ENCODE measurements at regions not wholly inside any gene's neighbourhood (a gene's known extent, or its start where the extent isn't known, plus 50 kb on each side); places are given as distances from the start of the nearest gene placed in this dataset.
"Not testable (repeated sequence)": the region's sequence is repeated elsewhere in the genome, so short reads cannot be mapped to it uniquely, and the experiment has no call there.

GRCh38 chr3:184486614-184487013 is 75.0 kb upstream of the EPHB3 start:
- H3K4me1 Mint-ChIP-seq, result no peaks in the 10 kb centered on the region
- peaks cover 0 to 8% (median 2%) of the 10 kb centered on the region in 3 donors for H3K27me3 Mint-ChIP-seq (ENCODE audit: low read depth in 3 of 3)
- no peak overlapping the region for H3K27ac Mint-ChIP-seq
- H3K4me3 Mint-ChIP-seq, result no peak overlapping the region
- H3K36me3 Mint-ChIP-seq, result no peaks in the 10 kb centered on the region
- H3K9me3 Mint-ChIP-seq, result no peaks in the 10 kb centered on the region
- DNase-seq, result no peak

DNA sequence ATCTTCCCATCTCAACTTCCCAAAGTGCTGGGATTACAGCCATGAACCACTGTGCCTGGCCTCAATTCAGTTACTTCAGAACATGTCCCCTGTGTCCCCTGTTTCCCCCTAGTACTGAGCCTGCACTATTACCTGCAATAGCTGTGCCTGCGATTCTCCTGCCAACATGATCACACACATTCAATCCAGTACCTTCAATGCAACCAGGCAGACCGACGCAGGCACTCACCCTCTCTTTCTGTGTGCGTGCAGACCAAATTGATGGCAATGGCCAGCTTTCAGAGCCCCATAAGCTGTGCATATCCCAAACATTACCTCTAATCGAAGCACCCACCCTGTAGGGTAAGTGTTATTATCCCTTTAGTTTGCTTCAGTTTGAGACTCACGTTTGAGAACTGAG is 73.0 kb upstream of the EPHB3 start:
- Mint-ChIP-seq H3K27me3 (ENCODE audit: low read depth in 3 of 3) (peaks cover 2 to 11% (median 4%) of the 10 kb centered on the region in 3 donors), H3K27ac (no peak overlapping the region), H3K36me3 (no peaks in the 10 kb centered on the region), H3K9me3 (no peaks in the 10 kb centered on the region), H3K4me1 (peaks cover 0 to 6% of the 10 kb centered on the region in 2 donors), H3K4me3 (no peak overlapping the region)
- no peak for DNase-seq

DNA sequence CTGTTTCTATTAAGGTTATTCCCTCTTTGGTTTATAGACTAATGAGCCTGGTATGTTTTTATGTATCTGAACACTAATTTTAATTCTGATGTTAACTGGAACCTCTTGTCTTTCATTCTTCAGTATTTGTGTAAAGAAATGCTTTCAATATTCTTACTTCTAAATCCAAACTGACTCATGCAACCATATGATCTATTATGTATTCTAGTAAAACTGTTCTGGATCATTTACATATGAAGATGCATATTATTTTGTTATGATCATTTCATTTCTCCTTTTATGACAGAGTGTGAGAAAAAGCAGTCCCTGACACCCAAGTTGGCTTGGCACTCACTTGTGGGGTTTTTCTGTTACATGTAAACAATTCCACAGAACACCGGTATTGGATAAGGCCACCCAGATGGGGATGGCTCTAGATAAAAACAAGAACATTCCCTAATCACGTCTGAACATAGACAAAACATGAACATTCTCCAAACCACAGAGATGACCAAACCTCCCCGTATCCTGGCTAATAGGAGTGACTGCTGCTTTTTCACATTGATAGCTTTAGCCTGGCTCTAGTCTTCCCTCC is 72.2 kb upstream of the EPHB3 start:
- Mint-ChIP-seq H3K36me3 (no peaks in the 10 kb centered on the region), H3K9me3 (no peaks in the 10 kb centered on the region), H3K4me3 (no peak overlapping the region), H3K27ac (no peak overlapping the region), H3K27me3 (ENCODE audit: low read depth in 3 of 3) (peaks cover 3 to 15% (median 4%) of the 10 kb centered on the region in 3 donors), H3K4me1 (peaks cover 0 to 6% of the 10 kb centered on the region in 2 donors)
- no peak for DNase-seq

GRCh38 chr3:184491011-184491576 is 70.5 kb upstream of the EPHB3 start:
- Mint-ChIP-seq H3K27ac (no peak overlapping the region), H3K4me1 (peaks cover 0 to 6% of the 10 kb centered on the region in 2 donors), H3K9me3 (no peaks in the 10 kb centered on the region), H3K36me3 (no peaks in the 10 kb centered on the region), H3K27me3 (ENCODE audit: low read depth in 3 of 3) (peaks cover 3 to 15% (median 4%) of the 10 kb centered on the region in 3 donors), H3K4me3 (no peak overlapping the region)
- no peak for DNase-seq

GRCh38 chr3:184491867-184492615 is 69.5 kb upstream of the EPHB3 start:
- DNase-seq, result peak in 1 of 3 donors; percentile 55
- no peaks in the 10 kb centered on the region for H3K9me3 Mint-ChIP-seq
- peaks cover 0 to 6% of the 10 kb centered on the region in 2 donors for H3K4me1 Mint-ChIP-seq
- peaks cover 2 to 15% (median 4%) of the 10 kb centered on the region in 3 donors for H3K27me3 Mint-ChIP-seq (ENCODE audit: low read depth in 3 of 3)
- no peaks in the 10 kb centered on the region for H3K36me3 Mint-ChIP-seq
- H3K4me3 Mint-ChIP-seq, result peak overlapping the region in 3 of 5 donors; percentile 1 to 79 (median 22)
- peak overlapping the region in 1 of 6 donors; percentile 34 for H3K27ac Mint-ChIP-seq

GRCh38 chr3:184496933-184497332 is 64.7 kb upstream of the EPHB3 start:
- Mint-ChIP-seq H3K4me1 (peaks cover 0 to 6% of the 10 kb centered on the region in 2 donors), H3K27ac (no peak overlapping the region), H3K36me3 (no peaks in the 10 kb centered on the region), H3K9me3 (peaks cover 0 to under 1% (median 0%) of the 10 kb centered on the region in 6 donors), H3K27me3 (ENCODE audit: low read depth in 3 of 3) (peaks cover 2 to 15% (median 4%) of the 10 kb centered on the region in 3 donors), H3K4me3 (no peak overlapping the region)
- no peak for DNase-seq

GRCh38 chr3:184497804-184498203 is 63.8 kb upstream of the EPHB3 start:
- no peak overlapping the region for H3K27ac Mint-ChIP-seq
- H3K4me3 Mint-ChIP-seq, result no peak overlapping the region
- H3K4me1 Mint-ChIP-seq, result no peaks in the 10 kb centered on the region
- no peak for DNase-seq
- peaks cover 0 to 4% (median 0%) of the 10 kb centered on the region in 6 donors for H3K9me3 Mint-ChIP-seq
- peaks cover 2 to 19% (median 6%) of the 10 kb centered on the region in 3 donors for H3K27me3 Mint-ChIP-seq (ENCODE audit: low read depth in 3 of 3)
- H3K36me3 Mint-ChIP-seq, result no peaks in the 10 kb centered on the region

DNA sequence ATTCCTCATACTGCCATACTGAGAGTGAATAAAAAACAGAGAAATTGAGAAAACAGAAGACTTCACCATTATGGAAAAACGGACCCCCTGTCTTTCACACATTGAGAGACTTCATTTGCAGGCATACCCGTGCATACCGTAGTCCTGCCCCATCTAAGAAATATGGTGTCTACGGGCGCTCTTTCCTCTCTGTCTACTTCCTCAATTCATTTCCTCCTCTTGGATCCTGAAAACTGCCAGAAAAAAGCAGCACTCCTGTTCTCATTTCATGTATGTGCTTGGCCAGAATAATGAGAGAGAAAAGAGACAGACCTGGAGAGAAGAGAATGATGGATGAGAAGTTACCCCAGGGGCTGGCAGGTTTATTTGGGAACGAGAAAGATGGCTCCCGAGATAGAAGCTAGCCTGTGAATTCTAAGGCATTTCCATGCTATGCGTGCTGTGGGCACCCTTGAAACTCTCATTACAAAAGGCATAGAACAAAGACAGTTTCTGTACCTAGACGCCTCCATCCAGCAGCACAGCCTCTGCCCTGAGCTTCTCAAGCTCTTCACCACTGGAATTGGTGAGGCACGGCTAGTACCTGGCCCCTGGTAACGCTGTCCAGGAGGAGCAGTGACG is 62.5 kb upstream of the EPHB3 start:
- DNase-seq, result no peak
- Mint-ChIP-seq H3K36me3 (no peaks in the 10 kb centered on the region), H3K4me1 (no peaks in the 10 kb centered on the region), H3K4me3 (no peak overlapping the region), H3K27ac (no peak overlapping the region), H3K27me3 (ENCODE audit: low read depth in 3 of 3) (peaks cover 0 to 9% (median 2%) of the 10 kb centered on the region in 3 donors), H3K9me3 (peaks cover 0 to 4% (median 0%) of the 10 kb centered on the region in 6 donors)

DNA sequence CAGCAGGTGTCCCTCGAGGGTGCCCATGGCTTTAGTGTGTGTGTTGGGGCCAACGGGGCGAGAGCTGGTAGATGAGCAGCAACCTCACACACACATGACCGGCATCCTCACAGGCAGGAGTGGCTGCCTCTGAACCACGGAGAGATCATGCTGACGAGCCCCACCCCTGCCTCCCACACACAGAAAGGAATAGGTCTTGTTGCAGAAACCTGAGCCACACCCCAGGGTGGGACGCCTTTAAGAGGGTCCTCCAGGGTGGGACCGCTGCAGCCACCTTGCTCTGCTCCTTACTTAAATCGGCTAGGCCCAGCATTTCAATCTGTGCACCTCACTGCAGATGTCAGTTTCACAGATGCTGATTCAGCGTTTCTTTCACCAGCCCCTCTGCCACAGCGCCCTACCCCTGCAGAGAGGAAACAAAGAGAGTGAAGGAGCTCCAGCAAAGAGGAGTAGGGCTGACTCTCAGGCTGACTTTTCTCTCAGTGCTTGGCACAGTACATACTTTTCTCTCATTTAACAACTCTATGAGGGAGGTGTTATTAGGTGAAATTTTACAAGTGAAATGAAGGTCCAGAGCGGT is 61.2 kb upstream of the EPHB3 start:
- Mint-ChIP-seq H3K4me3 (no peak overlapping the region), H3K27ac (no peak overlapping the region), H3K27me3 (ENCODE audit: low read depth in 3 of 3) (peaks cover 0 to 16% (median 2%) of the 10 kb centered on the region in 3 donors), H3K36me3 (no peaks in the 10 kb centered on the region), H3K4me1 (no peaks in the 10 kb centered on the region), H3K9me3 (peaks cover 0 to 4% (median 0%) of the 10 kb centered on the region in 6 donors)
- DNase-seq, result no peak

- H3K36me3 Mint-ChIP-seq, result no peaks in the 10 kb centered on the region
- no peak for DNase-seq
- H3K27me3 Mint-ChIP-seq (ENCODE audit: low read depth in 3 of 3), result peaks cover 0 to 16% (median 2%) of the 10 kb centered on the region in 3 donors
- peaks cover 0 to 4% (median 0%) of the 10 kb centered on the region in 6 donors for H3K9me3 Mint-ChIP-seq
- H3K4me1 Mint-ChIP-seq, result no peaks in the 10 kb centered on the region
- H3K27ac Mint-ChIP-seq, result no peak overlapping the region
- H3K4me3 Mint-ChIP-seq, result no peak overlapping the region
Observed at GRCh38 chr3:184502123-184502667, 59.4 kb upstream of the EPHB3 start.

GRCh38 chr3:184502841-184503240 is 58.7 kb upstream of the EPHB3 start:
- H3K36me3 Mint-ChIP-seq, H3K4me1 Mint-ChIP-seq: not testable (repeated sequence)
- H3K27me3 Mint-ChIP-seq (ENCODE audit: low read depth in 3 of 3), result peaks cover 2 to 16% (median 2%) of the 10 kb centered on the region in 3 donors

GRCh38 chr3:184503647-184504046 is 57.9 kb upstream of the EPHB3 start:
- DNase-seq, result no peak
- peaks cover 0 to 4% (median 0%) of the 10 kb centered on the region in 6 donors for H3K9me3 Mint-ChIP-seq
- H3K27me3 Mint-ChIP-seq (ENCODE audit: low read depth in 3 of 3), result peaks cover 2 to 16% (median 2%) of the 10 kb centered on the region in 3 donors
- H3K36me3 Mint-ChIP-seq, result no peaks in the 10 kb centered on the region
- no peak overlapping the region for H3K27ac Mint-ChIP-seq
- H3K4me1 Mint-ChIP-seq, result no peaks in the 10 kb centered on the region
- H3K4me3 Mint-ChIP-seq, result no peak overlapping the region

More at GRCh38 chr3:184502841-184503240, 58.7 kb upstream of the EPHB3 start:
- not testable (repeated sequence) for H3K27ac Mint-ChIP-seq, H3K4me3 Mint-ChIP-seq, H3K9me3 Mint-ChIP-seq, DNase-seq

DNA sequence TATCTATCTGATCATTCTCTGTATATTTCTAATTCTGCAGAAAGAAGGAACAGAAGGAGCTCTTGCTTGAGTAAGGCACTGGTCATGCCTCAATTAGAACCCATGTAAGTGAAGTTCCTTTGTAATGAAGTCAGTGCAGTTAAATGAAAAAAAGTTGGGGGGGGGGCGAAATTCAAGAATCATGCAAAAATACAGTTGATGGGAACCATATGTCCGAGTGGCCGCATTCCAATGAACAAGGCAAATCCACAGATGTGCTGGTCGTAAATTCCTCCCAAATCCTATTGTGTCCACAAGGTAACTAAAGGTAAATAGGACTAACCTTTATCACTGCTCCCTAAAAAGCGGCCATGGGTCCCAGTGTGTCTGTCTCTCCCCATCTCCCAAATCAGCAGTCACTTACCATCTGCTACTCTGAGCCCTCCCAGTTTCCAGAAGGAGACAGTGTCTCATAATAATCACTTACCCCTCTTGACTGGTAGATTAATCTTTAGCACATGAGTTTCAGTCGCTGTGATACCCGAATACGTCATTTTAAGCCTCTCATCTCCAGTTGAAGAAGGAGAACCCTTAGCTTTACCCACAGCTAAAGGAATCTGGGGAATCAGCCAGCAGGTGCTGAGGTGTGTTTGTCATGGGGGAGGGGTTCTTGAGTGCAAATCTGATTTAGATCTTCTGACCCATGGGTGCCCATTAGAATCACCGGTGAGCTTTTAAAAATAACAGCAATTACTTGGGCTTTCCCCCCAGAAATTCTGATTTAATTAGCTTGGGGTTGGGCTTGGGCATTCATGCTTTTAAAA is 56.3 kb upstream of the EPHB3 start:
- H3K9me3 Mint-ChIP-seq, result peaks cover 0 to 4% (median 0%) of the 10 kb centered on the region in 6 donors
- no peak overlapping the region for H3K27ac Mint-ChIP-seq
- H3K4me1 Mint-ChIP-seq, result no peaks in the 10 kb centered on the region
- no peaks in the 10 kb centered on the region for H3K36me3 Mint-ChIP-seq
- peaks cover 2 to 14% (median 4%) of the 10 kb centered on the region in 3 donors for H3K27me3 Mint-ChIP-seq (ENCODE audit: low read depth in 3 of 3)
- no peak for DNase-seq
- no peak overlapping the region for H3K4me3 Mint-ChIP-seq
